OCI-LY7 (cell line): ENCODE measurements at regions not wholly inside any gene's neighbourhood (a gene's known extent, or its start where the extent isn't known, plus 50 kb on each side); places are given as distances from the start of the nearest gene placed in this dataset.

ENCODE experiments used
- BruUV-seq: library from RNA; stranded (reverse); fragments of 400-500 nt; replicated peaks from 2 replicates; lab custom pipeline; 2021; lab: Mats Ljungman, UMichigan
- CTCF ChIA-PET: fragments of 300-600 bp; sonication (Branson Sonifier 250); formaldehyde crosslinking; loops from one replicate; lab custom pipeline; 2022; ENCODE audit warnings: antibody characterized with exemption; ENCODE audit not compliant: unreplicated experiment; lab: Charles Lee
- POLR2A ChIA-PET: fragments of 300-600 bp; sonication (Branson Sonifier 250); formaldehyde crosslinking; loops from one replicate; lab custom pipeline; 2022; ENCODE audit warnings: antibody characterized with exemption; lab: Charles Lee
- DNase-seq: peaks from one replicate; pipeline ENCODE4 v3.0.0-alpha.2; 2015; ENCODE audit warnings: low spot score
- H2AFZ ChIP-seq: fragments of 200-600 bp; sonication (generic), shearing (Covaris generic); 2 replicates; pipeline ENCODE4 v1.6.1; 2014; ENCODE audit warnings: mild to moderate bottlenecking, antibody characterized with exemption, low read length, moderate library complexity
- H3K27ac ChIP-seq: fragments of 200-600 bp; sonication (generic); 2 replicates; pipeline ENCODE4 v1.5.1; 2014; ENCODE audit warnings: mixed run types, low read depth, mild to moderate bottlenecking, moderate library complexity, low read length, inconsistent platforms; ENCODE audit not compliant: poor library complexity, severe bottlenecking
- H3K36me3 ChIP-seq: fragments of 200-600 bp; sonication (generic); 2 replicates; pipeline ENCODE4 v1.6.1; 2014; ENCODE audit warnings: mild to moderate bottlenecking, antibody characterized with exemption, low read length, moderate library complexity, mixed read lengths; ENCODE audit not compliant: insufficient read depth
- H3K4me1 ChIP-seq: fragments of 200-600 bp; sonication (generic); 2 replicates; pipeline ENCODE4 v1.5.1; 2014; ENCODE audit warnings: mild to moderate bottlenecking, low read length; ENCODE audit not compliant: insufficient read depth, poor library complexity, severe bottlenecking
- H3K4me2 ChIP-seq: fragments of 200-600 bp; sonication (generic); 2 replicates; pipeline ENCODE4 v1.6.1; 2014; ENCODE audit warnings: mild to moderate bottlenecking, low read length
- H3K4me3 ChIP-seq: fragments of 200-600 bp; sonication (generic); 2 replicates; pipeline ENCODE4 v1.5.1; 2014; ENCODE audit warnings: mild to moderate bottlenecking, low read depth, low read length; ENCODE audit not compliant: poor library complexity, severe bottlenecking
- H3K79me2 ChIP-seq: fragments of 200-600 bp; sonication (generic); 2 replicates; pipeline ENCODE4 v1.6.1; 2016; ENCODE audit warnings: low read depth, mild to moderate bottlenecking, low read length, moderate library complexity, mixed read lengths; ENCODE audit not compliant: insufficient read depth
- H3K9me2 ChIP-seq: fragments of 200-600 bp; sonication (generic); 2 replicates; pipeline ENCODE4 v1.6.1; 2016; ENCODE audit warnings: mild to moderate bottlenecking, low read length, mixed read lengths; ENCODE audit not compliant: insufficient read depth
- H3K9me3 ChIP-seq: fragments of 200-600 bp; sonication (generic); 2 replicates; pipeline ENCODE4 v1.6.1; 2014; ENCODE audit warnings: mild to moderate bottlenecking, mixed run types, low read length, mixed read lengths
- H4K20me1 ChIP-seq: fragments of 200-600 bp; sonication (generic); 2 replicates; pipeline ENCODE4 v1.6.1; 2014; ENCODE audit warnings: mild to moderate bottlenecking, antibody characterized with exemption, low read length, moderate library complexity, mixed read lengths; ENCODE audit not compliant: insufficient read depth
- CTCF ChIP-seq: fragments of 200-600 bp; sonication (generic); conservative IDR thresholded peaks from 2 replicates; pipeline ENCODE4 v1.5.1; 2014; ENCODE audit warnings: mild to moderate bottlenecking, antibody characterized with exemption, low read length, moderate library complexity, mixed read lengths
- EZH2phosphoT487 ChIP-seq: fragments of 200-600 bp; sonication (generic); IDR thresholded peaks from 2 replicates; pipeline ENCODE4 v1.6.1; 2018; ENCODE audit warnings: low read depth, borderline replicate concordance, mild to moderate bottlenecking, mixed run types, antibody characterized with exemption, low read length, moderate library complexity, mixed read lengths
- intact Hi-C: fragments of 100-400 bp; cut with micrococcal nuclease; formaldehyde crosslinking; loops from one replicate; pipeline ENCODE4 v1.10.0; 2022; ENCODE audit not compliant: unreplicated experiment

GRCh38 chr12:41700940-41701339 is 443.7 kb downstream of the GXYLT1 start:
- BruUV-seq: no TSS peak
- no peak for TF ChIP-seq CTCF
- TF ChIP-seq EZH2phosphoT487: no peak
- no peak overlapping the region for H3K4me3 ChIP-seq
- no peak overlapping the region for H2AFZ ChIP-seq
- no peak overlapping the region for H3K27ac ChIP-seq
- H3K9me2 ChIP-seq: no peaks in the 10 kb centered on the region
- intact Hi-C loops: no loop called here
- POLR2A ChIA-PET: no interaction called here
- CTCF ChIA-PET: no interaction called here
- H3K4me1 ChIP-seq: no peaks in the 10 kb centered on the region
- H4K20me1 ChIP-seq: no peaks in the 10 kb centered on the region
- H3K9me3 ChIP-seq: no peaks in the 10 kb centered on the region
- no peaks in the 10 kb centered on the region for H3K79me2 ChIP-seq
- DNase-seq: no peak
- no peaks in the 10 kb centered on the region for H3K36me3 ChIP-seq
- no peak overlapping the region for H3K4me2 ChIP-seq

DNA sequence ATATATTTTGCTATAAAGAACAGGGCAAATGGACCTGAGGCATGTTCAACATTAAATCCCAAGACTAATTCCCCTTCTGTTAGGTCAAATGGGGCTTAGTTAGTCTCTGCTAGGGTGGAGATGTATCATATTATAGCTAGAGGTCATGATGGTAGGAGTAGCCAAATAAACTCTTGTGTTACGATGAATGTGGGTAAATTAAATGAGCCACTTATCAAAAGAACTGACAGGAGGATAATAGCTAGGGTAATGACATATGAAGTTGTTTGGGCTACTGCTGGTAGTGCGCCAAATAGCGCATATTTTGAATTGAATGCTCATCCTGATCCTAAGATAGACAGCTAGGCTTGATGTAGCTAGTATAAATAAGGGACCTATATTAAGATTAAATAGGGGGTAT is 445.0 kb downstream of the GXYLT1 start:
- ChIA-PET POLR2A (interaction anchor here (0.6 to 1.1 kb wide), 2 partner anchors 32 to 1453 kb away, joined by 3 read pairs; no protein-coding TSS in a partner anchor), CTCF (no interaction called here)
- Histone ChIP-seq H3K4me1 (no peaks in the 10 kb centered on the region), H3K4me3 (no peak overlapping the region), H4K20me1 (no peaks in the 10 kb centered on the region), H3K79me2 (no peaks in the 10 kb centered on the region), H3K9me3 (no peaks in the 10 kb centered on the region), H3K4me2 (no peak overlapping the region), H3K27ac (no peak overlapping the region), H3K36me3 (no peaks in the 10 kb centered on the region), H2AFZ (no peak overlapping the region), H3K9me2 (no peaks in the 10 kb centered on the region)
- BruUV-seq: no TSS peak
- no peak for DNase-seq
- no peak for TF ChIP-seq EZH2phosphoT487
- TF ChIP-seq CTCF: no peak
- intact Hi-C loops: no loop called here

DNA sequence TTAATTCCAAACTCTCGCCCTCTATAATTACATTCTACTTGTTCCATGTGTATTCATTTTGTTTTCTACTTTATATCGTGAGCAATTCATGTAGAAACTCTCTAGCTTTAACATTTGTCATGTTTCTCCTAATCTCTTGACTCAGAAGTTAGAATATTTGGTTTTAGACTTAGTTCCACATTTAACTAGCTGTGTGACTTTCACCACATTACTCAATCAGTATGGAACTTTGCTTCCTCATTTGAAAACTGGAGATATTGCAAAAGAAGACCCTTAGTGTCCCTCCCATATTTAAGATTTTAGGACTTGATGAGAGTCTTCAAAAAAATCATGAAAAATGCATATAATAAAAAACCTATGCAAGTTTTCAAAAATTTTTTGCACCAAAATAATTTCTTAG is 447.5 kb downstream of the GXYLT1 start:
- no peaks in the 10 kb centered on the region for H3K36me3 ChIP-seq
- no peak overlapping the region for H3K4me3 ChIP-seq
- no peak overlapping the region for H3K4me2 ChIP-seq
- no peak overlapping the region for H3K27ac ChIP-seq
- H4K20me1 ChIP-seq: no peaks in the 10 kb centered on the region
- no peaks in the 10 kb centered on the region for H3K79me2 ChIP-seq
- no peak overlapping the region for H2AFZ ChIP-seq
- no peaks in the 10 kb centered on the region for H3K9me2 ChIP-seq
- DNase-seq: no peak
- H3K9me3 ChIP-seq: no peaks in the 10 kb centered on the region
- ChIA-PET POLR2A (interaction anchor here (0.8 to 1.2 kb wide), 2 partner anchors 8 to 13 kb away, joined by 3 to 5 read pairs; no protein-coding TSS in a partner anchor), CTCF (no interaction called here)
- TF ChIP-seq CTCF (no peak), EZH2phosphoT487 (no peak)
- intact Hi-C loops: no loop called here
- no peaks in the 10 kb centered on the region for H3K4me1 ChIP-seq
- BruUV-seq: no TSS peak
